Prostate gland (tissue), 1 donor: ENCODE measurements at regions not wholly inside any gene's neighbourhood (a gene's known extent, or its start where the extent isn't known, plus 50 kb on each side); places are given as distances from the start of the nearest gene placed in this dataset.

Experiments
- POLR2A ChIP-seq: fragments of 450-650 bp; IDR thresholded peaks from one replicate; pipeline ENCODE4 v1.6.1; 2016; ENCODE audit warnings: antibody characterized with exemption, mild to moderate bottlenecking
- POLR2AphosphoS5 ChIP-seq: sonication (generic); formaldehyde crosslinking; IDR thresholded peaks from one replicate; pipeline ENCODE4 v1.6.1; 2017; ENCODE audit warnings: antibody characterized with exemption

DNA sequence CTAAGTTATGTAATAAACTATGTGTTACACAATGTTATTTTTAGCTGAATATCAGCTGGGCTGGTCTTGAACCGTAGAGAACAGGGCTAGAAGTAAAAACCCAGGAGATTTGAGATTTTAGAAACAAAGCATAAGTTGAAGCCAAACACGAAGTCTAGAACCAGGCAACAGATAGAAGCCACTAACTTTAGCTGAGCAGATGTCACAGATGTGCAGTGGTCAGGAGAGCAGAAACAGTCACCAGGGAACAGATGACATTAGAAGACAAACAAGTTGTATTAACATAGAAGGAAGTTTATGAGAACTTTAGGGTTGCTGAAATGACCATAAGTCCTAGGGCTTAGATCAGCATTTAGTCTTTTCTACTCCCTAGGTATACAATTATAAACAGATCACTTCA lies 731.0 kb downstream of the ZNF385D start:
- TF ChIP-seq POLR2A (no peak), POLR2AphosphoS5 (no peak)
